ENCODE measurements at regions not wholly inside any gene's neighbourhood (a gene's known extent, or its start where the extent isn't known, plus 50 kb on each side); places are given as distances from the start of the nearest gene placed in this dataset.

DNA sequence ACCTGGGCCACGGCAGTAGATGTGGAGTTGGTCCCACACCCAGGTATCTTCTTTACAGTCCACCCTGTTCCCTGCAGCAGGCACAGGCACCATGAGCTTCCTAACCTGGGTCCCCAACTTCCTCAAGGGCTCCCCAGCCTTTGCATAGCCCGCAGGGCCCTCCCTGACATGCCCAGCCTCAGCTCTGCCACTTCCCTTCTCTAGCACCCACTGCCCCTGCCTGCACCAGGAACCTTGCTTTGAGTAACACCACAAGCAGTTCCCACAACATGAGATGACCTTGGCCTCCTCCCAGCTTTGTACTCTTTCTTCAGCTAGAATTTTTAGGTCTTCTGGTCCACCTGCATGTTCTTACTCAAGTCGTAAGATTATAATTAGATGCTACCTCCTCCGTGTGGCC lies 92.2 kb upstream of the ZPBP start:
- TF ChIP-seq CTCF (IDR thresholded peaks at IDR 0.05) (no peak), POLR2A (IDR thresholded peaks at IDR 0.05) (no peak)
